ENCODE measurements at regions not wholly inside any gene's neighbourhood (a gene's known extent, or its start where the extent isn't known, plus 50 kb on each side); places are given as distances from the start of the nearest gene placed in this dataset.

DNA sequence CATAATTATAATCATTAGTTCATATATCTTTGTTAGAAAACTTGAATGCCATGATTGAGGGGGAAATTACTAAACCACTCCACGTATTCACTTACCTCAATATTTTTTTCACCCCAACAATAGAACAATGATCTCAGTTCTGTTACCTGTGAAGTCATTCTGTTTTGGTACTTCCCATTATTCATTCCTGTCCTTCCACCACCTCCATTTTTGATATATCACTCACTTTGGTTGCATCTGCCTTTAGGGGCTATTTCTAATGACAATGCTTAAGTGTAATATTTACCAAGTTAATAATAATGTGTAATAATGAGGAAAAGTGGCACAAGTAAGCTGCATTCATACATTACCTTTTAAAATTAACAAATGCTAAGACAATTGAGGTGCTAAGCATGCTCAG lies 218.4 kb downstream of the SPATA31D1 start:
- no peak for DNase-seq
- intact Hi-C loops (cut with DNase I): no loop called here

DNA sequence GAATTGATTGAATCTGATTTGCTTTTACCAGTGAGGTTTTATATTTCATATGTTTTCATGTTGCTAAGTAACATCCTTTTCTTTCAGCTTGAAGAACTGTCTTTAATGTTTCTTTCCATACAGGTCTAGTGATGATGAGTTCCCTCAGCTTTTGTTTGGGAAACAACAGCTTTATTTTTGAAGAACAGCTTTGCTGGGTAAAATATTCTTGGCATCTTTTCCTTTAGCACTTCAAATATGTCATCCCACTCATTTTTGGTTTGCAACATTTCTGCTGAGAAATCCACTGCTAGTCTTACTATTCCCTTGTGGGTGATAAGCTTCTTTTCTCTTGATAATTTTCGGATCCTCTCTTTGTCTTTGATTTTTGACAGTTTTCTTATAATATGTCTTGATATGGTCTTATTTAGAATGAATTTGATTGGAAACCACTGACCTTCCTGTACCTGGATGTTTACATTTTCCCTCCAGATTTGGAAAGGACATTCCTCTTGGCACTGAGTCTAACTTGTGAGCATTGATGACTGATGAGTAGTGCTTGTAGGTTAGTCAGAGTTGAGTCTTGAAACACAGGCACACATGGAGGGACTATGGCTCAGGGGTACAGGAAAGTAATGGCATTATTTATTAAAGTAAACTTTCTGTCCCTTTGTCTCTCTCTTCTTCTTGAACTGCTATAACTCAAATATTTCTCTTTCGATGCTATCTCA lies 220.3 kb downstream of the SPATA31D1 start:
- no peak for DNase-seq
- intact Hi-C loops (cut with DNase I): no loop called here

DNA sequence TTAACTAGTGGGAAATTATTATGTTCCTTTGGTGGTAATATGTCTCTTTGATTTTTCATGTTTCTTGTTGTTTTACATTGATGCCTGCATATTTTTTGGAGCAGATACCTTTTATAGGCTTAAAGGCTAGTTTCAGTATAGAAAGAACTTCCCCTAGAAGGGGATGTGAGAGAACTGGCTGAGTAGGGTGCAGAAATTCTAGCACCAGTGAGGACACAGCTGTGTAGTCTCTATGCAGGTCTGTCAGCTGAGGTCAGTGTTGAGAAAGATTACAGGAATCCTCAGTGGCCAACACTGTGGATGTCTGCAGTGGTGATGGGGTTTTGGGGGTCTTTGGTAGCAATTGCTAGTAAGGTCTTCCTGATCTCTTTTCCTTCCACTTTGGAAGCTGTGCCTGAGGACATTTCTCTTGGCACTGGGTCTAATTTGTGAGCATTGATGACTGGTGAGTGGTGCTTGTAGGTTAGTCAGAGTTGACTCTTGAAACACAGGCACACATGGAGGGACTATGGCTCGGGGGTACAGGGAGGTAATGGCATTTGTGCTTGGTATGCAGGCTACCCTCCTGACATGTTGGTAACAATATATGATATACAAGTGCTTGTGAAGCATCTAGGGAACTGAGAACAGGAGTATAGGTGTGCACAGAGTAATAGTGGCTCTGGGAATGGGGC lies 221.4 kb downstream of the SPATA31D1 start:
- no peak for DNase-seq
- intact Hi-C loops (cut with DNase I): no loop called here

DNA sequence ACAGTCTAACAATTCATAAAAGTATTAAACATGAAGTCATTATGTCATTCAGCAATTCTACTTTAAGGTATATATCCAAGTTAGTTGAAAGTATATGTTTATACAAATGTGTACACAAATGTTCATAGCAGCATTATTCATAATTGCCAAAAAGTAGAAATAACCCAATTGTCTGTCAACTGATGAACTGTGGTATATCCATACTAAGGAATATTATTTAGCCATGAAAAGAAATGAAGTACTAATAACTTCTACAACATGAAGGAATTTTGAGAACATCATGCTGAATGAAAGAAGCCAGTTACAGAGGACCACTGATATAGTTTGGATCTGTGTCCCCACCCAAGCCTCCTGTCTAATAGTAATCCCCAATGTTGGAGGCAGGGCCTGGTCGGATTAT lies 224.3 kb downstream of the SPATA31D1 start:
- no peak for DNase-seq
- intact Hi-C loops (cut with DNase I): no loop called here

DNA sequence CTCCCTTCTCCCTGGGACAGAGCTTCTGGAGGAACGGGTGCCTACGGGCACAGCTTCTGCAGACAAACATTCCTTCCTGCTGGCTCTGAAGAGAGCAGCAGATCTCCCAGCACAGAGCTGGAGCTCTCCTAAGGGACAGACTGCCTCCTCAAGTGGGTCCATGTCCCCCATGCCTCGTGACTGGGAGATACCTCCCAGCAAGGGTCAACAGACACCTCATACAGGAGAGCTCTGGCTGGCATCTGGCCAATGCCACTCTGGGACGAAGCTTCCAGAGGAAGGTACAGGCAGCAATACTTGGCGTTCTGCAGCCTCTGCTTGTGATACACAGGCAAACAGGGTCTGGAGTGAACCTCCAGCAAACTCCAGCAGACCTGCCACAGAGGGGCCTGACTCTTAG lies 227.9 kb downstream of the SPATA31D1 start:
- peak in 2 of 10 donors; percentile 47 to 61 for DNase-seq
- intact Hi-C loops (cut with DNase I): no loop called here

DNA sequence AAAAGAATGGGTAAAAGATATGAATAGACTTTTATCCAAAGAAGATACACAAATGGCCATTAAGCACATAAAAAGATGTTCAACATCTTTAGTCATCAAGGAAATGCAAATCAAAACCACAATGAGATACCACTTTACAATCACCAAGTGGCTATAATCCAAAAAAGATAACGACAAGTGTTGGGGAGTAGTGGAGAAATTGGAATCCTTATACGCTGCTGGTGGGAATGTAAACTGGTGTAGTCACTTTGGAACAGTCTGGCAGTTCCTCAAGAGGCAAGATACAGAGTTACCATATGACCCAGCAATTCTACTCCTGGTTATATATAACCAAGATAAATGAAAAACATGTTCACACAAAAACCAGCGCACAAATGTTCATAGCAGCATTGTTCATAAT lies 234.9 kb downstream of the SPATA31D1 start:
- no peak for DNase-seq
- intact Hi-C loops (cut with DNase I): no loop called here

DNA sequence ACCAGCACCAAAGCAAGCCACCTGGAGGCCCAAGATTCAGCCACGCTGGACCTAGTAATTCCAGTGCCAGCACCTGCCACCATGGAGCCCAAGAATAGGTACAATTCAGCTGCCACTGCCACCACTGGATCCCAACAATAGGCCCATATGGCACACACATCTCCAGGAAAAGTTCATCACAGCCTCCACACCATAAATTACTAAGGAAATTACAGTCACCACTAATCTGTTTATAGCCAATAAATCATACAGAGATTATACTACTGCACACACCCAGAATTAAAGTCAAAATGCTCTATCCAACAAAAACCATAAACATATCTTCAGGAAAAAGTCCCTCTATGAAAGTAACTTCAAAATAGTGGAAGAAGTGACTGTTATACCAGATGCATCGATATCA lies 242.8 kb downstream of the SPATA31D1 start:
- intact Hi-C loops (cut with DNase I): no loop called here
- DNase-seq: no peak

DNA sequence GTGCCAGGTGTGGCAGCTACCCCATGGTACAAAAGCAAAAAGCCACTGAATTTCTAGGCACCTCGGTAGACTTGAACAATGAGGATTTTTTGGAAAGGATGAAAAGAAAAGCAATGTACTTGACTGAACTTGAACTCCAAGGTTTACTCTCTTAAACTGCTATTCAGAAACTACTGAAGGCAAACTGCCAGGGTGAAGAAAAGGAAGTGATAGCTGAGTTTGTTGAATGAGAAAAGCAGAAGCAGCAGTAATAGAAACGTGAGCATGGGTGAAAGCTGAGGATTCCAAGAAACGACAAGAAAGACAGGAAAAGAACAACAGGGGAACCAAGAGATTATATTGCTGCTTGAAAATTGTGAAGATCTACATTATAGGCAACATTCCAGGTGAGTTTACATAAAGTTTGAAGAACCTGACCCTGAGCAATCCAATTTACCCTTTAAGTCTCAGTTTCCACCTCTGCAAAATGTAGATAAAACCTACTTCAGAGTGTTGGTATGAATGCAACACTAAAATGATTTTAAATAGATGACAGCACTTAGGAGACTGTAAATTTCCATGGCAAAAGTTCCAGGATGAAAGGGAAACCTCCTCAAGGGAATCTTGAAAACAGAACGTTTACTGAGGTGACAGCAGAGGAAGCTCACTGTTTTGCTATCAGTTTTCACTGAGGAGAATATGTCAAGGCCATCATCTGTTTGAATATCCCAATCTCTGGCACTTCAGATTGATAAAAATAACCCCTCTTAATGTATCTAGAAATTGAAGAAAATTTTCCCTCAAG lies 245.8 kb downstream of the SPATA31D1 start:
- DNase-seq: no peak

DNA sequence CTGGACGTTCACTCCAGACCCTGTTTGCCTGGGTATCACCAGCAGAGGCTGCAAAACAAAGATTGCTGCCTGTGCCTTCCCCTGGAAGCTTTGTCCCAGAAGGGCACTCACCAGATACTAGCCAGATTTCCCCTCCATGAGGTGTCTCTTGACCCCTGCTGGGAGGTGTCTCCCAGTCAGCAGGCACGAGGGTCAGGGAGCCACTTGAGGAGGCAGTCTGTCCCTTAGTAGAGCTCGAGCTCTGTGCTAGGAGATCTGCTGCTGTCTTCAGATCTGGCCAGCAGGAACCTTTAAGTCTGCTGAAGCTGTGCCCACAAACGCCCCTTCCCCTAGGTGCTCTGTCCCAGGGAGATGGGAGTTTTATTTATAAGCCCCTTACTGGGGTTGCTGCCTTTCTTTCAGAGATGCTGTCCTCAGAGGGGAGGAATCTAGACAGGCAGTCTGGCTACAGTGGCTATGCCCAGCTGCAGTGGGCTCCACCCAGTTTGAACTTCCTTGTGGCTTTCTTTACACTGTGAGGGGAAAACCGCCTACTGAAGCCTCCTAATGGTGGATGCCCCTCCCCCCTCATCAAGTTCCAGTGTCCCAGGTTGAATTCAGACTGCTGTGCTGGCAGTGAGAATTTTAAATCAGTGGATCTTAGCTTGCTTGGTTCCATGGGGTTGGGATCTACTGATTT lies 253.9 kb downstream of the SPATA31D1 start:
- DNase-seq: peak in 2 of 10 donors; percentile 33 to 48
- intact Hi-C loops (cut with DNase I): no loop called here

More for the DNA sequence above, 245.8 kb downstream of the SPATA31D1 start:
- intact Hi-C loops (cut with DNase I): no loop called here

DNA sequence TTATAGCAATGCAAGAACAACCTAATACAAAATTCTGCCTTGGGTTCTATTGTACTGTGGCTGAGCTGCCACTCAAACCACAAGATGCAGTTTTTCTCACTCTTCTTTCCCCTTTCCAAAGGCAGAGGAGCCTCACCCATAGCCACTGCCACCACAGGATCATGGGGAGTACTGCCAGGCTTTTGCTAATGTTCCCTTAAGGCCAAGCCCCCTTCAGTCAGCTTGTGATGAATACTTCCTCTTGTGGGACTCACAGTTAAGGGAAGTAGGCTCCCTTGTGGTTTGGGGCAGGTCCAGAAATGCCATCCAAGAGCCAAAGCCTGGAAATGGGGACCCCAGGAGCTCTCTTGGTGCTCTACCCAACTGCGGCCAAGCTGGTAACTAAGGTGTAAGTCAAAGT lies 258.7 kb downstream of the SPATA31D1 start:
- DNase-seq: no peak
- intact Hi-C loops (cut with DNase I): no loop called here

DNA sequence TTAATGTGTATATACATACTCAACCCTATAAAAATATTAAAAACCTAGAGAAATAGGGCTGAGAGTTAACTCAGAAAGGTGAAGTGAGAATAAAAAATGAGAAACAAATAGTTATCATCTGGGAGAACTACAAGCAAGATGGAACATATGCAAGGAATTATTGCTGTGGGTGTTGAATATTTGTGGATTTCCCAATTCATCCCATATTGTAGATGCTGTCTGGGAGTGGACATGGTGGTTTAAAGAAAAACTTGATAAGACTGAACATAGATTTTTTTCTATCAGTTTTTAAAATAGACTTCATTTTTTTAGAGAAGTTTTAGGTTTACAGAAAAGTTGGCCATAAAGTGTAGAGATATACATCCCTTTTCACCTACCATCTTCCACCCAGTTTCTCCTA lies 263.5 kb downstream of the SPATA31D1 start:
- DNase-seq: no peak
- intact Hi-C loops (cut with DNase I): no loop called here

DNA sequence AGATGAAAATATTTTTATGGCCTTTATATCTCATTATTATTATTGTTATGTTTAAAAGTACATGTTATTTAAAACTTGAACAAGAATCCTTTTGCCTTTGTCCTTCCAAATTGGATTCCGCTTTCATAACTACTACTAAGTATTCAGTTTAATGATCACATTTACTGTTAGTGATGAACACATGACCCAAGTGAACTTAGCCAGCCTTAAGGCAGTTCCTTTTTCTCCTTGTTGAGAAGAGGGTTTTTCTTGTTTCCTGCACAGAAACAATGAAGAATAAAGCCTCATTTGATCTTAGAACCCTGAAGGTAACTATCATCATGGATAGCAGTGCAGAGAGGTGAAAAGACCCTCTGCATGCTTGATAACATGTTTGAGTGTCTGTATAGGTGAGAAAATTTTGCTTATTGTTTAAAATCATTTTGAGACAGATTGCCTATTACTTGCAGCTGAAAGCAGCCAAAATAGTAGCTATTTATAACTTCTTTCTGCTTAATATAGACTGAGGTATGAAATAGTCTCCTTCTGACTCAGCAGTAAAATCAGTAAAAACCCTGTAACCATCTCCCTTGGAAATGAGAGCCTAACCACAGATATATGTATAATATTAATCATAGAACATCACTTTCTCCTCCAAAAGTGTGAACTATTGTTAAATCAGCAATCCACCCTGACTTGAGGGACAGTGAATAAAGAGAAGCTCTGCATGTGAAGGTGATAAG lies 266.2 kb downstream of the SPATA31D1 start:
- no peak for DNase-seq

DNA sequence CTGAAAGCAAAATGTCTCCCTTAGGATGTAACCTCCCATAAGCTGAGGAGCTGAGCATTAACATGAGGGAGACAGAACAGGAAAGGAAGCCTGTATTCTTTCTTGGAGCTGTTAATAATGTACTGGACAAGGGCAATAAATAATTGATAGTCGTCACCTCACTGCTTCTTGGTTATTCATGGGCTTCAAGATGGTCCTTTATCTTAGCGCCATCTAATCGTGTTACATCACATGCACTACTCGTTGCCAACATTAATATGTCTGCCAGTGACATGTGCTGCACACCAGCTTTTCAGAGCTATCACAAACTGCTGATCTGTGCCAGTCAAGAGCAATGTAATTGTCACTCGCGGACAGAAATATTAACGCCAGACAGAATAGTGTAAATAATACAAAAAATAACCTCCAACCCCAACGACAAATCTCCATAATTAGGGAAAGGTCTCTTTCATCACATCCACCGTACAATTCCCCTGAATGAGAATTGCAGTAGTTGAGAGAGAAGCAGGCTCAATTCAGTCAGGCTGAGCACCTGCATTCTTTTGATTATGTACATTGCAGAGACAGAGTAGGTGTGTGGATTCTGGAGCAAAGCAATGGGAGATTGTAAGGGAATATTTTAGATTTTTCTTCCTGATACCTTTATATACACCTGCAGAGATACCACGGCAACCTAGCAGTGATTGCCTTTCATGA lies 267.1 kb downstream of the SPATA31D1 start:
- DNase-seq: no peak
- intact Hi-C loops (cut with DNase I): no loop called here

More for the DNA sequence above, 266.2 kb downstream of the SPATA31D1 start:
- intact Hi-C loops (cut with DNase I): no loop called here

DNA sequence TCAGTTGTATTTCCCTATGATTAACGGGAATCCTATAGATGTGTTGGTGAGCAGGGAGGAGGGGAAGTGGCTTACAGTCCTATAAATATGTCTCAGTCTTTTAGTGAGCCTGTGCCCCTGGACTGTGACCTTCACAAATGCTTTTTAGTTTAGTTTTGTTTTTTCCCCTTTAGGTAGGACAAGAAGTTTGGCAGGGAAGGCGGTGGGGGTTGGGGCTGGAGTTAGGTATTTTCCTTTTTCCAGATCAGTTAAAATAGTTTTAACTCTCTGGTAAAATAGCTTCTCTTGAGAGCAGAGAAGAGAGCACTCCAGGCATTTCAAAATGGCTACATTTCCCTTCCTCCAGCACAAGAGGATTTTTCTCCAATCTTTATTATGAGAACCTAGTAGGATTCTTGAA lies 272.1 kb downstream of the SPATA31D1 start:
- intact Hi-C loops (cut with DNase I): no loop called here
- no peak for DNase-seq

DNA sequence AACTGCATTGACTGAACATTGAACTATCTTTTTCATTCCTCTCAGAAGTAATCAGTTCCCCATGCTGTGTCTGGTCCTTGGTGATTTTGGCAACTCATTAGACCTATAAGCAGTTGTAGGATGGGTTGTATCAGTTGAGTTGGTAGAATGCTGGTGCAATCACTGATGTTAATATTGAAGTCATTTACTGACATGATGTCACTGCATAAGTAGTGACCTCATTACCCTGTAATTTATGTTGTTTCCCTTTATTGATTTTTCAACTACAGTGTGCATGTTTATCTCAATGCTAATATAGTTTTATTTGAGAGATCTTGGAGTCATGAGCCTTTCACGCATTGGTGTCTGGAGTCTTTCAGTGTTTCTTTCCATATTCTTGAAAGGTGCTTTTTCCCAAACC lies 275.0 kb downstream of the SPATA31D1 start:
- no peak for DNase-seq
- intact Hi-C loops (cut with DNase I): no loop called here

DNA sequence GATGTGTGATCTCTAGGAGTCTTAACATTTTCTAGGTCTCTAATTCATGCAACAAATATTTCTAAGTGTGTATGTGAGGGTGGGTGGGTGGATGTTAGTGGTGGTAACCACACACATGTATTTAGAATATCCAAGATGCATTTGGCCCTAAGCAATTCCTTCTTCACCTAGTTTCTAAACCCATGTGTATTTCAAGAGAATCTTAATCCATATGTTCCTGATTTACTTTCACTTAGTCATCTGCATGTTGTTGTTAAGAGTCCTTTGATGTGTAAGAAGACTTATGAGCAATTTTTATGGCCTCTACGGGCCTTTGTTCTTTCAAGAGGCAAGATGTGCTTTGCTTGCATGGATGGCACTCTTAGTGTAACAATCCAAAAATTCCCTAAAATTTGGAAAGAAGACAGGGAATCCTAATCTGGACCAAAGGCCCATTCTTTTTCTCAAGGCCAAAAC lies 282.6 kb downstream of the SPATA31D1 start:
- intact Hi-C loops (cut with DNase I): no loop called here
- no peak for DNase-seq

DNA sequence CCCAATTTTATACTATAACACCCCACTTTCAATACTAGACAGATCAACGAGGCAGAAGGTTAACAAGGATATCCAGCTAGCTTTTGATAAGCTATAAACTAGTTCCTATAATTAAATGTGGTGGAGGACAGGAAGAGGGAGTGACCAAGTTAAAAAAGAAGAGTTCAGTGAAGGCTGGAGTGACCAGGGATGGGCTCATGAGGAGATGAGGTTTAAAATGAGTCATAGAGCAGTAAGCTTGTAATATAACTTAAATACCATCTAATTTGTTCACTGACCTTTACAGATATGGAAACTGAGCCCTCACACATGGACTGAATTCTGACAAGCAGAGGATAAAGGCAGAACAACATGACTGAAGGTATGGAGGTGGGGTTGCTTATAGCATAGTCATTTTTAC lies 284.5 kb downstream of the SPATA31D1 start:
- intact Hi-C loops (cut with DNase I): no loop called here
- no peak for DNase-seq

DNA sequence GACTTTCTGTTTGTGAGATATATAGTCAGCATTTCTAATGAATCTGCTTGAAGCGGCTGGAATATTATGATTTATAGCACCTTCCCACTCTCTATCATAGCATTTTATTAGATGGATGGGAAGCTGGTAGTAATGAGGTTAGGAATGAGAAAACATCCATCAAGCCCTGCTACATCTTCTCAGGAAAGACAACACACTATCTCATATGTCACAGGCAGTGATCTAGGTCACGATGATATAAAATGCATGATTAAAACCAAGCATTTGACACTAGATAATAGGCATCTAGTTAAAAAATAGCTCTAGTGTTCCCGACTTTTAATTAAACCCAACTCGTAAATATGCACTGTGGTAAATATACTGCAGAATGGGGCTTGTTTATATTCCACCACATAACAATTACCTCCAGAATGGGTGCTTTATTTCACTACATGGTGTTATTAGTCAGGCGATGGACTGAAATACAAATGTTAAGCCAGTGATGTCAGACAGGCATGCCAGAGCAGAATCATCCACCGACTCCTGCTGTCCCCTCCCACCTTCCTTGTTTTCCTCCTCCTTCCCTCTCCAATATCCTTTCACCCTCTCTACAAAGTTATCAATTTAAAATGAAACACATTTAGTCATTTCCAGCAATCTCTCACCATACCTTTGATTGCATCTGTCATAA lies 286.8 kb downstream of the SPATA31D1 start:
- intact Hi-C loops (cut with DNase I): no loop called here
- no peak for DNase-seq

DNA sequence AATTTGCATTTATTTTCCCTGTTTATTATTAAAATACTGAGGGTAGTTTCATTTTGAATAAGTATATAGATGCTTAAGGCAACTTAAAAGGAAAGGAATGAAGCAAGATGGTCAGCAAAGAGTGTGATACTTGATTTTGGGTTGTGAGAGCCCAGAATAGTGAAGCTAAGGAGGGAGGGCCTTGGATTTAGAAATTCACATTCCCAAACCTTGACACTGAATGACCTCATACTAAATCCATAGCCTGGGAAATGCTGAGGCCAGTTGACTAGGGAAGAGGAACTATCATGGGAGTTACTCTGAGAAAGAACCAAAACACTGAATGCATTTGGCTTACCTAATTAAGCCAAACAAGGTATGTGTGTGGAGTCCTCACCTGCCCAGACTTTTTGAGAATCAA lies 292.5 kb downstream of the SPATA31D1 start:
- no peak for DNase-seq
- intact Hi-C loops (cut with DNase I): no loop called here

Measured in posterior cingulate gyrus (tissue), 11 donors.